22Rv1 (cell line): ENCODE measurements at regions not wholly inside any gene's neighbourhood (a gene's known extent, or its start where the extent isn't known, plus 50 kb on each side); places are given as distances from the start of the nearest gene placed in this dataset.

ENCODE experiments used
- CTCF ChIP-seq: fragments of 450-650 bp; IDR thresholded peaks from 2 replicates; pipeline ENCODE4 v1.5.1; 2017; ENCODE audit warnings: mild to moderate bottlenecking
- ZFX ChIP-seq: fragments of 450-650 bp; IDR thresholded peaks from 2 replicates; pipeline ENCODE4 v1.6.1; 2017; ENCODE audit warnings: antibody characterized with exemption, borderline replicate concordance

GRCh38 chr3:177449360-177450006 is 252.2 kb upstream of the TBL1XR1 start:
- TF ChIP-seq CTCF (no peak), ZFX (no peak)
